SK-N-MC (cell line): ENCODE measurements at regions not wholly inside any gene's neighbourhood (a gene's known extent, or its start where the extent isn't known, plus 50 kb on each side); places are given as distances from the start of the nearest gene placed in this dataset.

Experiments used
- EZH2 ChIP-seq: fragments of 200-600 bp; sonication (generic); IDR thresholded peaks from one replicate; pipeline ENCODE4 v1.6.1; 2017; ENCODE audit warnings: antibody characterized with exemption
- POLR2AphosphoS5 ChIP-seq: IDR thresholded peaks from 2 replicates; pipeline ENCODE4 v1.6.1; 2012; ENCODE audit warnings: mild to moderate bottlenecking, low read depth, low read length, borderline replicate concordance

GRCh38 chr20:10731190-10731965, 57.6 kb upstream of the JAG1 start:
- no peak for TF ChIP-seq EZH2
- TF ChIP-seq POLR2AphosphoS5 = no peak
